M059J (cell line): ENCODE measurements at regions not wholly inside any gene's neighbourhood (a gene's known extent, or its start where the extent isn't known, plus 50 kb on each side); places are given as distances from the start of the nearest gene placed in this dataset.

Experiments used
- DNase-seq: peaks from one replicate; pipeline ENCODE4 v3.0.0-alpha.2; 2012; ENCODE audit warnings: low read depth

GRCh38 chr6:79305020-79305419, 70.5 kb upstream of the HMGN3 start:
- DNase-seq, result no peak

- no peak for DNase-seq
Observed at GRCh38 chr6:79302341-79302740, 67.9 kb upstream of the HMGN3 start.

DNA sequence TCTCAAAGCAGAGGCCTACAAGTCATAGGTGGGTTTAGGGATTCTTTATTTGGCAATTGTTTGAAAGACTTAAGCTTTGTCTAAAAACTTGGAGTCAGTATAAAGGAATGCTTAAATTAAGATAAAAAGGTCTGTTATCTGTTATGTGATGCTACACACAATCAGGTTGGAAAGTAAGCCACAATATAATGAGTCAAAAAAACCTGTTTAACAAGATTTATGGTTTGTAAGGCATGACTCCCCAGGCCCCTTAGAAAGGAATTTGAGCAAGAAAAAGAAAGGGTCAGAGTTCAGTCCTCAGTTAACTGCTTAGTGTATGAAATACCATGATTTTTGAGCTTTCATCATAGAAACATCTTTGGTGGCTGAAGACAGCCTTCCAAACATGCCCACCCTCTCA, 66.8 kb upstream of the HMGN3 start:
- no peak for DNase-seq

DNA sequence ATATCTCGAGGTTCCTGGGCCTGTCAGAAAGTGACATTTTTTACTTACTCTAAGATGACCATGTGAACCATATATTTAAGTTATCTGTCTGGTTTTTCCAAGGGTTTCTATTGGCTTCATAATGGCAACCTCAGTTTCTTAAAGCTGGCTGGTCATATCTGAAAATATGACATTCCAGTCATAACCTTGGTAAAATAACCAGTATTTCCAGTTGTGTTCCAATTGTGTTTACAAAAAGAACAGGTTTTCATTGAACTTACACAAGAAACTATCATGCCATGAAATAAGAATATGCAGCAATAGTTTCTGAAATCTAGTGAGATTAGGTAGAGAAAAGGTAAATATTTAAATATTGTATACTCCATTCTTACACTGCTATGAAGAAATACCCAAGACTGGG, 61.7 kb upstream of the HMGN3 start:
- DNase-seq, result no peak
